KMS-11 (cell line): ENCODE measurements at regions not wholly inside any gene's neighbourhood (a gene's known extent, or its start where the extent isn't known, plus 50 kb on each side); places are given as distances from the start of the nearest gene placed in this dataset.
"Not testable (repeated sequence)": the region's sequence is repeated elsewhere in the genome, so short reads cannot be mapped to it uniquely, and the experiment has no call there.

Experiments
- H2AFZ ChIP-seq: fragments of 200-600 bp; sonication (generic); 2 replicates; pipeline ENCODE4 v1.6.1; 2016; ENCODE audit warnings: antibody characterized with exemption, mixed run types, low read depth
- H3K27ac ChIP-seq: fragments of 200-600 bp; sonication (generic); 2 replicates; pipeline ENCODE4 v1.6.1; 2016; ENCODE audit warnings: mild to moderate bottlenecking, mixed run types
- H3K27me3 ChIP-seq: fragments of 200-600 bp; sonication (generic); 2 replicates; pipeline ENCODE4 v1.6.1; 2017; ENCODE audit warnings: mild to moderate bottlenecking, low read depth, mixed run types, moderate library complexity; ENCODE audit not compliant: insufficient read depth
- H3K36me3 ChIP-seq: fragments of 200-600 bp; sonication (generic); 2 replicates; pipeline ENCODE4 v1.6.1; 2017; ENCODE audit warnings: mild to moderate bottlenecking, mixed run types; ENCODE audit not compliant: insufficient read depth
- H3K4me1 ChIP-seq: fragments of 200-600 bp; sonication (generic); 2 replicates; pipeline ENCODE4 v1.6.1; 2016; ENCODE audit warnings: mild to moderate bottlenecking, low read depth, mixed run types; ENCODE audit not compliant: poor library complexity, severe bottlenecking
- H3K4me2 ChIP-seq: fragments of 200-600 bp; sonication (generic); 2 replicates; pipeline ENCODE4 v1.7.0; 2016; ENCODE audit warnings: mild to moderate bottlenecking, mixed run types
- H3K4me3 ChIP-seq: fragments of 200-600 bp; sonication (generic); IDR thresholded peaks from 2 replicates; pipeline ENCODE4 v1.6.1; 2017; ENCODE audit warnings: low read depth, low read length, mixed read lengths; ENCODE audit not compliant: insufficient read depth
- H3K79me2 ChIP-seq: fragments of 200-600 bp; sonication (generic); 2 replicates; pipeline ENCODE4 v1.6.1; 2016; ENCODE audit warnings: low read depth, mixed run types; ENCODE audit not compliant: insufficient read depth
- H3K9ac ChIP-seq: fragments of 200-600 bp; sonication (generic); 2 replicates; pipeline ENCODE4 v1.6.1; 2016; ENCODE audit warnings: mild to moderate bottlenecking, mixed run types
- H4K20me1 ChIP-seq: fragments of 200-600 bp; sonication (generic); 2 replicates; pipeline ENCODE4 v1.6.1; 2016; ENCODE audit warnings: mild to moderate bottlenecking, mixed run types; ENCODE audit not compliant: insufficient read depth
- CTCF ChIP-seq: fragments of 200-600 bp; sonication (generic); conservative IDR thresholded peaks from 2 replicates; pipeline ENCODE4 v1.6.1; 2017; ENCODE audit warnings: low read depth, mild to moderate bottlenecking, antibody characterized with exemption, low read length, moderate library complexity, mixed read lengths

GRCh38 chr2:75896779-75897366, 186.2 kb upstream of the GCFC2 start:
- H3K4me2 ChIP-seq = no peak overlapping the region
- peak overlapping the region; percentile 5; the same call in 1 of the 2 replicates for H2AFZ ChIP-seq
- no peaks in the 10 kb centered on the region for H3K36me3 ChIP-seq
- H3K4me3 ChIP-seq = no peak overlapping the region
- TF ChIP-seq CTCF = peak; percentile 57; the same call in 1 of the 2 replicates
- H3K9ac ChIP-seq = no peak overlapping the region
- H3K79me2 ChIP-seq = no peaks in the 10 kb centered on the region
- no peak overlapping the region for H3K27ac ChIP-seq
- no peaks in the 10 kb centered on the region for H4K20me1 ChIP-seq
- no peaks in the 10 kb centered on the region for H3K4me1 ChIP-seq
- no peaks in the 10 kb centered on the region for H3K27me3 ChIP-seq

GRCh38 chr2:75894170-75894569, 183.5 kb upstream of the GCFC2 start:
- H3K79me2 ChIP-seq = no peaks in the 10 kb centered on the region
- H3K27me3 ChIP-seq = no peaks in the 10 kb centered on the region
- H3K9ac ChIP-seq = no peak overlapping the region
- no peak overlapping the region for H3K4me3 ChIP-seq
- no peaks in the 10 kb centered on the region for H3K36me3 ChIP-seq
- H4K20me1 ChIP-seq = no peaks in the 10 kb centered on the region
- H3K4me2 ChIP-seq = no peak overlapping the region
- TF ChIP-seq CTCF = no peak
- no peak overlapping the region for H3K27ac ChIP-seq
- H2AFZ ChIP-seq = no peak overlapping the region
- no peaks in the 10 kb centered on the region for H3K4me1 ChIP-seq

- Histone ChIP-seq H4K20me1 (no peaks in the 10 kb centered on the region), H3K4me1 (no peaks in the 10 kb centered on the region), H3K79me2 (no peaks in the 10 kb centered on the region), H3K27me3 (no peaks in the 10 kb centered on the region), H2AFZ (no peak overlapping the region), H3K9ac (no peak overlapping the region), H3K27ac (no peak overlapping the region), H3K4me2 (no peak overlapping the region), H3K36me3 (no peaks in the 10 kb centered on the region), H3K4me3 (no peak overlapping the region)
- no peak for TF ChIP-seq CTCF
Observed at GRCh38 chr2:75892490-75892889, 181.8 kb upstream of the GCFC2 start.

- Histone ChIP-seq H2AFZ (no peak overlapping the region), H3K4me2 (no peak overlapping the region), H3K27ac (no peak overlapping the region)
Observed at GRCh38 chr2:75882530-75882929, 171.8 kb upstream of the GCFC2 start.

DNA sequence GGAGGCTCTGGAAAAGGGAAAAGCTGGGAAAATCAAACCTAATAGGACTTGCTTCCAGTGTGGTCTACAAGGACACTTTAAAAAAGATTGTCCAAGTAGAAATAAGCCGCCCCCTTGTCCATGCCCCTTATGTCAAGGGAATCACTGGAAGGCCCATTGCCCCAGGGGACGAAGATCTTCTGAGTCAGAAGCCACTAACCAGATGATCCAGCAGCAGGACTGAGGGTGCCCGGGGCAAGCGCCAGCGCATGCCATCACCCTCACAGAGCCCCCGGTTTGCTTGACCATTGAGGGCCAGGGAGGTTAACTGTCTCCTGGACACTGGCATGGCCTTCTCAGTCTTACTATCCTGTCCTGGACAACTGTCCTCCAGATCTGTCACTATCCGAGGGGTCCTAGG, 164.9 kb upstream of the GCFC2 start:
- not testable (repeated sequence) for H2AFZ ChIP-seq, H3K27me3 ChIP-seq, H3K27ac ChIP-seq, H3K79me2 ChIP-seq, H3K36me3 ChIP-seq, H3K4me1 ChIP-seq, H3K4me3 ChIP-seq, H4K20me1 ChIP-seq, H3K4me2 ChIP-seq, H3K9ac ChIP-seq

More at GRCh38 chr2:75882530-75882929, 171.8 kb upstream of the GCFC2 start:
- H3K4me3 ChIP-seq = no peak overlapping the region
- no peaks in the 10 kb centered on the region for H3K36me3 ChIP-seq
- no peak for TF ChIP-seq CTCF
- H3K4me1 ChIP-seq = no peaks in the 10 kb centered on the region
- H4K20me1 ChIP-seq = no peaks in the 10 kb centered on the region
- H3K27me3 ChIP-seq = no peaks in the 10 kb centered on the region
- no peak overlapping the region for H3K9ac ChIP-seq
- no peaks in the 10 kb centered on the region for H3K79me2 ChIP-seq

- H3K9ac ChIP-seq, H3K79me2 ChIP-seq, H3K4me3 ChIP-seq, H3K36me3 ChIP-seq, H3K4me1 ChIP-seq, H3K27ac ChIP-seq, H4K20me1 ChIP-seq, H2AFZ ChIP-seq, H3K4me2 ChIP-seq, H3K27me3 ChIP-seq: not testable (repeated sequence)
Observed at GRCh38 chr2:75871762-75872614, 161.3 kb upstream of the GCFC2 start.
